NCI-H2107 (cell line): ENCODE measurements at regions not wholly inside any gene's neighbourhood (a gene's known extent, or its start where the extent isn't known, plus 50 kb on each side); places are given as distances from the start of the nearest gene placed in this dataset.
"Not testable (repeated sequence)": the region's sequence is repeated elsewhere in the genome, so short reads cannot be mapped to it uniquely, and the experiment has no call there.

ENCODE experiments used
- DNase-seq: peaks from one replicate; lab custom pipeline; 2025; lab: John Stamatoyannopoulos, UW

DNA sequence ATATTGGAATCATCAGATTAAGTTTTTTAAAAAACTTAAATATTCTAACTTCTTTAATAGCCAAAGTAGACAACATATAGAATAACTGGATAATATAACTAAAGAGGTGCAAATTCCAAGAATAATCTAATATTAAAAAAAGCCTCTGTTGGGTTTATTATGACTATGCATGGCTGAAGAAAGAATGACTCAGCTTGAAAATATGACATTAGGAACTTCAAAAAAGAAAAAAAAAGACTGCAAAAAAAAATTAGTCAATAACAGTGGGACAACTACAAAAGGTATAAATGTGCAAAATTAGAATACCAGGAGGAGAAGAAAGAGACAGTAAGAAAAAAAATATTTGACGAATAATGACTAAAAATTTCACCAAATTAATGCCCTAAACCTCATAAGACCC is 1178.0 kb downstream of the JRKL start:
- no peak for DNase-seq

DNA sequence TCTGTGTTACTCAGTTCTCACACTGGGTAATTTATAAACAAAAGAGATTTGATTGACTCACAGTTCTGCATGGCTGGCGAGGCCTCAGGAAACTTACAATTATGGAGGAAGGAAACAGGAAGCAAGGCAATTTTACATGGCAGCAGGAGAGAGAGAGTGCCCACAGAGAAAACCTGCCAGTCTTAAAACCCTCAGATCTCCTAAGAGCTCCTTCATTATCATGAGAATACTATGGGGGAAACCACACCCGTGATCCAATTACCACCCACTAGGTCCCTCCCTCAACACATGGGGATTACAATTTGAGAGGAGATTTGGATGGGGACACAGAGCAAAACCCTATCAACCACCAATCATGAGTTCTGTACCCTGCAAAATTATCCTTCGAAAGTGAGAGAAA is 1180.8 kb downstream of the JRKL start:
- no peak for DNase-seq

DNA sequence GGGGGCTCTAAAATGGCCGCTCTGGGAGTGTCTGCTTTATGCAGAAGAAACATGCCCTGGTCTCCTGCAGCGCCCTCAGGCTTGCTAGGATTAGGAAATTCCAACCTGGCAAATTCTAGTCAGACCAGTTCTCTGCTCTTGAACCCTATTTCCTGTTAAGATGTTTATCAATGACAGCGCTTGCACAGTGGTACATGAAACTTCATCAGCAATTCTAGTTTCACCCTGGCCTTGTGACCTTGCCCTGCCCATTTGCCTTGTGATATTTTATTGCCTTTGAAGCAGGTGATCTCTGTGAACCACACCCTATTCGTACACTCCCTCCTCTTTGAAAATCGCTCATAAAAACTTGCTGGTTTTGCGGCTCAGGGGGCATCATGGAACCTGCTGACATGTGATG is 1184.0 kb downstream of the JRKL start:
- not testable (repeated sequence) for DNase-seq

DNA sequence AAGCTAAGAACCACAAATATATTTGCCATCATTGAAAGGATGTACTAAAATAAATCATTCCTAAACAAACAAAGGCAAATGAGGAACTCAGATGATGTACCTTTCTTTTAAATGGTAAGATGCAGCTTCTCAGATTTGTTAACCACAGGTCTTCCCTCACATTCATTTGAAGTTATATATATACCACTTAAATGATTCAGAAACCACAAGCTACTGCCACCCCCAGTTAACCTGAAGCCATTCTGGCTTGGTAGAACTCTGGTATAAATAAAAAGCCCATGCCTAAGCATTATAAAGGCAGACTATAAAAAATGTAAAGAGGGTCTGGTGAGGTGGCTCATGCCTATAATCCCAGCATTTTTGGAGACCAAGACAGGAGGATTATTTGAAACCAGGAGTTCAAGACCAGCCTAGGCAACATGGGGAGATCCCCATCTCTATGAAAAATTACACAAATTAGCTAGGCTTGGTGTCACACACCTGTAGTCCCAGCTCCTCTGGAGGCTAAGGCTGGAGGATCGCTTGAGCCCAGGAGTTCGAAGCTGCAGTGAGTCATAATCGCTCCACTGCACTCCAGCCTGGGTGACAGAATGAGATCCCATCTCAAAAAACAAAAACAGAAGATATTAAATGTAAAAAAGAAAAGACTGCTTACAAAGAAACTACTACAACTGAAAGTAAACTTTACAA is 1185.3 kb downstream of the JRKL start:
- DNase-seq: no peak

DNA sequence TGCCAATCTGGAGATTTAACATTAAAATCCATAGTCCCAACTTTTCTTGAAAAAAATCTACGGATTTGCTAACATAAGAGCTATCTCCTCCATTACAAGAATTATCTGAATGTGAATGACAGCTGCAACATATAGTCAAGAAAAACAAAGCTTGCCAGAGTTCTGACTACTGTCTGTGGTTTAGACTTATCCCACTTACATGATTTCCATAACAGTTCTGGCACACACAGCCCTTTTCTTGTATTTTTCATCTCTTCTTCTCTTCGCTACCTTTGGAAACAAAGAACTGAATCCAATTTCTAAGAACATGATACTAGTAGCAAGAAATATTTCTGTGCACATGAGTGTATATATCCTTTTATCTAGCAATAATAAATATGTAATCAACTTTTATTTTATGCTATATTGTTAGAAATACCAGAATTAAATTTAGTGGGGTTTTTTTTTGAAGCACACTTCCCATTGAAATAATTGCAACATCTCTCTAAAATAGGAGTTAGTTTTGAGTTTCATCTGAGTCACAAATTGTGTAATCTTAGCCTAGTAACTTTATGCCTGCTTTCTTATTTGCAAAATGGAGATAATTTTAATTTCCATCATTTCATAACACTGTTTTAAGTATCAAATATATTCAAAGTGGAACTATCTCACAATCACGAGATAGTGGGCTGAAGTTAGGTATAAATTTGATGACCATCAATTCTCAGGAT is 1217.6 kb downstream of the JRKL start:
- no peak for DNase-seq

DNA sequence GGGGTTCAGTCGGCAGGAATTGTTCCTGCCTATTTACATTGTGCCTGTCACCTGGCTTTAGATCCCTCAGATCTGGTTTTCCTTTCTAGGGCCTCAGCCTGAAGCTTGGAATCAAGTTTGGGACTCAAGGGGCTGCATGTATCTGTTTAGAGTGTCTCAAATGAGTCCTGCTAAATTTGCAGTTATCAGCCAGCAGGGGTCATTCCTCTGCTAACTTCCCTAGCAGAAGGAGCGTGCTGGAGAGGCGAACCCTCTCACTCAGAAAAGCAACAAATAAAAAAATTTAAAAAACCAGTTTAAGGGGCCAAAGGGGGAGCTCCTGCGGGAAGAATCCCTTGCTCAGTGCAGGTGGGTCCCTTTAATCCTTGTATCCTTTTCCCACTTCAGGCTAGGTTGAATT is 1220.2 kb downstream of the JRKL start:
- DNase-seq: no peak

DNA sequence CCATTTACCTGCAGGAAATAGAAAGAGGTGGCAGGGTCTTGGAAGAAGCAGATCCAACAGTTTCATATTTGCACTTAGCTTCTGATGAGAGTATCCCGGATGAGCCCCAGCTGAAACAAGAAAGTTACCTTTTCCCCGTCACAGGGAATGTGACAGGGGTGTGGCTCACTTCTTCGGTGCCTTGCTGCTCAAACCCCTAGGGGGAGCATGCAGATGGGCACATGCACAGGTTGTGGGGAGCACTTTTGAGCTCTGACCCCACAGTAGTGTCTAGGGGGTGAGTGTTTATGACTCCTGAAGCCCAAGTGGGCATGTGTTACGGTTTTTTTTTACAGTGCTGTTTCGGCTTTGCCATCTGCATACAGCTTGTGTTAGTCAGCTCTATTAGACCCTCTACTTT is 1221.0 kb downstream of the JRKL start:
- DNase-seq: no peak

DNA sequence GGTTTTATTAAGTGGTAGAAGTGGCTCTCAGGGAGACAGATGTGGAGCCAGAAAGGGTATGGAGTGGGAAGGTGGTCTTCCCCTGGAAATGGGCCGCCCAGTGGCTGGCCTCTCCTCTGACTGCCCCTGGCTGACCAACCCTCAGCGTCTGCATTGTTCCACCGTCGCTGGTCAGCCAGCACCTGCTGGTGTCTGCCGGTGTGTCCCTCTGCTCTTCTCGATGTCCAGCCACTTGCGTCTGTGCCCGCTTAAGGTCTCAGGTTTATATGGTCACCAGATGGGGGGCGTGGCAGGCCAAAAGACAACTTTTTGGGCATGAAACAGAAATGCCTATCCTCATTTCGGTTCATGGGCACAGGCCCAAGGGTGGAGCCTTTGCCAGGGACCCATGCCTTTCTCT is 1221.5 kb downstream of the JRKL start:
- no peak for DNase-seq

DNA sequence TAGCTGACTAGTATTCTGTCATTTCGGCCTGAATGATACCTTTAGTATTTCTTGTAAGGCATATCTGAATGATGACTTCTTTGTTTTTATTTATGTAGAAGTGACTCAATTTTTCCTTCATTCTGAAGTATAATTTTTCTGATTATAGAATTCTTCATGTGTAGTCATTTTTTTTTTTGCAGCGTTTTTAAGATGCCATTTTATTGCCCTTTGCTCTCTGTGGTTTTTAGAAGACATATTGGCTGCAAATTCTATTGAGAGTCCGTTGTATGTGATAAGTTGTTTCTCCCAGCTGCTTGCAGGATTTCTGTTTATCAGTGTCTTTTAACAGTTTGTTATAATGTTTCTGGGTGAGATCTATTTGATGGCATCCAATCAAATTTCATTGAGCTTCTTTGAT is 1224.8 kb downstream of the JRKL start:
- no peak for DNase-seq

DNA sequence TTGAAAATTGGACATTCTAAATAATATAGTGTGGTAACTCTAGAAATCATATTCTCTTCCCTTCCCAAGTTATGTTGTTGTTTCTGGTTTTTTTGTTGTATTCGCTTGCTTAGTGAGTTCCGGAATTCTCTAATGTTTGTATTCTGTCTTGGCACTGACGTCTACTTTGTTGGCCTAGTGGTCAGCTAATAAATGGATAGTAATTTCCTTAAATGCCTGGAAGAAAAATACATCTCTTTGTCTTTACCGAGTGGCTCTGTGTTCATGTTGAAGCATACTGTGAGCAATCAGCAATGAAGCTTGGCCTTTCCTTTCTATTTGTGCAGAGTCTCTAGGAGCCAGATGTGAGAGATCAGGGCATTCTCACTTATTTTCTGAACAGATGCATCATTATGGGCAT is 1225.7 kb downstream of the JRKL start:
- DNase-seq: no peak

DNA sequence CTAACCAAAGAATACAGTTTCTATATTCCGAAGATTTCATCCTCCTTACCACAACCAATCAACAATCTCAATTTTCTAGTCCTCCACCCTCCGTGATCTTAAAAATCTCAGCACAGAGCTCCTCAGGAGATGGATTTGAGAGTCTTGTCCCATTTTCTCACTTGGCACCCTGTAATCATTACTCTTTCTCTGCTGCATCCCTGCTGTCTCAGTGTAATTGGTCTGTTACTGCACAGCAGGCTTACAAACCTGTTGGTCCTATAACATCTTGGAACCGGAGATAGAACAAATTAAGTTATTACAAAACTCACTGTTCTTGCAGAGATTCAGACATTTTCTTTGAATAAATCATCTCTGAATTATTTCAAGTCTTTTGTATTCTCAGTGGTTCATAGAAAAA is 1227.2 kb downstream of the JRKL start:
- DNase-seq: no peak

DNA sequence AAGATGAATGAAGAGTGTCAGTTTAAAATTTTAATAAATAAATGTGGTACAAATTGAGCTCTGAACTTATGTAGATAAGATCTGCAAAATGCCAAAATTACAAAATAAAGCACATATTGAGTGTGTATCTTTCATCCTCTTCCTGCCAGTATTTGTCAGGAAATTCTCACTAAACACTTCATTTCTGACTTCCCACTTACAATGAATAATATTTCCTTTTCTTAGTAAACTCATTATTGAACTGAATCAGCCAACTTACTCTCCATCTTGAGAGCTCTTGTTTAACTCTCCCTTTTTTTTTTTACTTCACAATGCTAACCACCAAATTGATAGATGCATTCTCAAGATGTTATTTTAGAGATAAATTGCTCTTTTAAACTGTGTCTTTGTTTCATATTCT is 1230.2 kb downstream of the JRKL start:
- DNase-seq: no peak

DNA sequence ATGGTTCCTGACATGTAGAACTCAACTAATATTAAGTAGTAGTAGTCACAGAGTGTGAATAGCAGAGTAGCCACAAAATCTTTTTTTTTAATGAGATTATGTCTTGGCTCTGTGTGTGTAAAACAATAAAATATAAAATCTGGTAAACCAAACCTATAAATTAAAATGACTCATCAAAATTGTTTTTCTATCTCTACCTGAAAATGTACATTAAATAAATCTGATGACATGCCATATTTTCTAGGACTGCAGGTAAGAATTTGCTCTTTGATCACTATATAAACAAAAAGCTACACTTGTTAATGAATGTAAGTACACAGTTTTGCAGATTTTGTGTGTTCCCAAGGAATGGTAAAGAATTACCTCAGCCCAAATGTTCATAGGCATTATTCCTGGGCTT is 1231.5 kb downstream of the JRKL start:
- no peak for DNase-seq

DNA sequence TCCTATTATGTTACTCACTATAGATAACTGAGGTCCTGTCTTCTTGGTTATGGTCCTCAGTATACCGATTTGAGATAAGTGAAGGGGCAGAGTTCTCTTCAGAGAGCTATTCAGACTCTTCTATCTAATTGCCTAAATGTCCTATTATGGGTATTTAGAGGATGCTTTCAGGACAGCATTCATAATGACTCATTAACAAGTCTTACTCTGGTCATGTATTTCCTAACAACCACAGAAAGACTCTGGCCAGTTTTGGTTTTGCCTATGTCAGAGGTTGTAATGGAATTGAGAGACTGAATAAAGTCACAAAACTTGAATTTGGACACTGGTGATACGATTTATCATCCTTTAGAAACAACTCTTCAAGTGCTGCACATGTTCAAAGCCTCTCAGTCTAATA is 1233.0 kb downstream of the JRKL start:
- no peak for DNase-seq

DNA sequence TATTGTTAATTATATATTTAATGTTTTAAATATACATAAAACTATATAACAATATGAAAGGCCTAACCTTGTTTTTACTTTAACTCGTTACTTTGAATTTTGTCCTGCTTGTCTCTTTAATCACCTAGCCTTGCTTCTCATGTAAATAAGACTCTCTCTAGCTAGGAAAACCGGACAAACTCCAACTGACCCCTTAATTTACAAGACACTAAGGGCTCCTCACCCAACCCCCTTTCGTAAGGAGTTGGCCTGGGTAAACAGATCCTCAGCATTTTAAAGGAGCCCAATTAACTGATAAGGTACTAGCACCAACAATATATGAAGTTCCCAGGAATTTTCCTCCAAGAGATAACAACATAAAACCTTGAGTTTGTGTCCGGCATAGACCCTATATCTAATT is 1246.9 kb downstream of the JRKL start:
- DNase-seq: not testable (repeated sequence)

DNA sequence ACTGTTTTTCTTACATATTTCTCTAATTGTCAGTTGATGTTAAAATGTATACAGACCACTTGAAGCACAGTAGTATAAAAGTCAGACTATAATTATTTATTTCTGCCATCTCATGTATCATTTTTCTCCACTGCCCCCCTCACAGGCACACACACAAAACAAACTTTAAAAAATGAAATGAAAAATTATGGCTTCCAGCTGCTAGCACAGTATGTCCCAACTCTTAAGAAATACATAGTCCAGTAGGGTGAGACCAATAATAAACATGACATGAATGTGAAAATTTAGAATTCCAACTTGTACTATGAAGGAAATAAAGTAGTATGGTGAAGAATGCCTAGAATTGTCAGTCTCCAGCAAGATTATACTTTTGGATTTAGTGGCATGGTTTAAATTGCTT is 1247.9 kb downstream of the JRKL start:
- DNase-seq: no peak

DNA sequence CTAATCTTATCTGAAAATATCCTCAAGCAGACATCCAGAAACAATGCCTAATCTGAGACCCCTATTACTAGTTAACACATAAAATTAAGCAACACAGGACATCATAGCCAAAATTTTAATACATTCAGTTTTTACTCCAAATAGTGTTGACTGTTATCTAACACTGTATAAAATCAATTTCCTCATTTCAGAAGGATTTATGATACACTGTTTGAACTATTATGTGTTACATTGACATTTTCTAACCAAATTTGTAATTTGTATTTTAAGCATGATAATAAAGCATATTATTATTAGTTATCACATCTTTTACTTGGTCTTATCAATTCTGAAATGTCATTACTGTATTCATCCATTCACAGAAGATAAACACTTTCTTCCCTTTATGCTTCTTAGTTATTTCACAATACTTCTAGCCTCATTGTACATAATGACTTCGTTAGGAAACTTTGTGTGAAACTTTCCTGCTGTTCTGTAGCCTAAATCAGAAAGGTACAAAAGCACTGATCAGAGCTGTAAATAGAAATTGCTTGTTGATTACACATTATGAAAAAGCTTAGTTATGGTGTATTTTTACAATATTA is 1248.9 kb downstream of the JRKL start:
- no peak for DNase-seq

DNA sequence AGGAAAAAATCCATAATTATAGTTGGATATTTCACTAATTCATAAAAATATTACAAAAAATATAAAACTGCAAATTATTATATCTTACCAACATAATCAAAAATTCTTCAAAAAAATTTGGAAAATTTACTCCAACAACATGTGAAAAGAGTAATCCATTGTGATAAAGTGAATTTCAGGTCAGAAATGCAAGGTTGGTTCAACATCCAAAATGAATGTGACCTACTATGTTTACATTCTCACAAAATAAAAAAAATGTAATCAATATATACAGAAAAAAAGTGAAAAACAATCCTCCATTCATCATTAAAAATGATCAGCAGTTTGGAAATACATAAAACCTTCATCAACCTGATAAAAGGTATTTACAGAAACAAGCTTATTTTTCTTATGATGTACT is 1252.2 kb downstream of the JRKL start:
- no peak for DNase-seq

DNA sequence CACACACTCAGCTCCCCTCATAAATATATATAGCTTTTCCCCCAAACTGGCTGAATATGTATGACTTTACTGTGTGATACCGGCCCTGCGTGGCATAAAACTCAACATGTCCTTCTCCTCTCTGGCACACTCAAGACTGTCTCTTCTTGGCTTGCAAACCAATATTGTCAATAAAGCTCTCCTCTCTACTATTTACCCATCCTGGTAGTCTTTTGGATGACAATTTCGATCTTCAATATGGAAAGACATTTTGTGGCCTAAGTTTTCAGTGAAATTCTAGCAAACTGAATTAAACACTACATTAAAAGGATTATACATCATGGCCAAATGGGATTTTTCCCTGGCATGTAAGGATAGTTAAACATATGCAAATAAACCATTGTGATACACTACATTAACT is 1255.9 kb downstream of the JRKL start:
- no peak for DNase-seq

DNA sequence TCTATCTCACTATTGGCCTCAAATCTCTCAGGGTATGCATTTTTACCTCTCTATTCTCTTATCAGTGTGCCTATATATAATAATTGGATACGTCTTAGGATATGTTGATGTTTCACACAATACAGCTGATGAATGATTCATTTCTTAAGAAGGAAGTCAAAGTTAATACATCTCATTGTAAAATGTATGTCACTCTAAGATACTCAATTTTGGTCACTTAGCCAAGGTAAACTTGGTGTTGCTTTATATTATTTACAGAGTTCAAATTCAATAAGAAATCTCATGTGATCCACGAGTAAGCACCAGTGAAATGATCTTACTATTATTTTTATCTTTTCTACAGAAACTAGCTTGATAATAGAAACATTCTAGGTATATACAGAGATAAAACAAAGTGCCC is 1266.5 kb downstream of the JRKL start:
- DNase-seq: no peak

DNA sequence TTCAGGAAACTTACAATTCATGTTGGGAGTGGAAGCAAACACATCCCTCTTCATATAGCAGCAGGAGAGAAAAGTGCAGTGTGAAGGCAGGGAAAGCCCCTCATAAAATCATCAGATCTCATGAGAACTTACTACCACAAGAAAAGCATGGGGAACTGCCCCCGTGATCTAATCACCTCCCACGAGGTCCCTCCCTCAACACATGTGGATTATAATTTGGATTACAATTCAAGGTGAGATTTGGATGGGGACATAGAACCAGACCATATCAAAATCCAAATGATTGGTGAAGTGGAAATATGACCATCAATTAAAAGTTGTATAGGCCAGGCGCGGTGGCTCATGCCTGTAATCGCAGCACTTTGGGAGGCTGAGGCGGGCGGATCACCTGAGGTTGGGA is 1268.0 kb downstream of the JRKL start:
- no peak for DNase-seq

DNA sequence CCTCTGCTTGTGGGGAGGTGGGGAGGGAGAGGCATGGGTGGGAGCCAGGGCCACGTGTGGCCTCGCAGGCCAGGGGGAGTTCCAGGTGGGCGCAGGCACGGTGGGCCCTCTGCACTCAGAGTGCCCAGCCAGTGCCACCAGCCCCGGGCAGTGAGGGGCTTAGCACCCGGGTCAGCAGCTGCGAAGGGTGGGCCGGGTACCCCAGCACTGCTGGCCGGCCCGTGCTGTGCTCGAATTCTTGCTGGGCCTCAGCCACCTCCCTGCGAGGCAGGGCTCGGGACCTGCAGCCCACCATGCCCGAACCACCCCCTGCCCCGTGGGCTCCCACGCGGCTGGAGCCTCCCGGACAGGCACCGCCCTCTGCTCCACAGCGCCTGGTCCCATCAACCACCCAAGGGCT is 1277.2 kb downstream of the JRKL start:
- DNase-seq: no peak

DNA sequence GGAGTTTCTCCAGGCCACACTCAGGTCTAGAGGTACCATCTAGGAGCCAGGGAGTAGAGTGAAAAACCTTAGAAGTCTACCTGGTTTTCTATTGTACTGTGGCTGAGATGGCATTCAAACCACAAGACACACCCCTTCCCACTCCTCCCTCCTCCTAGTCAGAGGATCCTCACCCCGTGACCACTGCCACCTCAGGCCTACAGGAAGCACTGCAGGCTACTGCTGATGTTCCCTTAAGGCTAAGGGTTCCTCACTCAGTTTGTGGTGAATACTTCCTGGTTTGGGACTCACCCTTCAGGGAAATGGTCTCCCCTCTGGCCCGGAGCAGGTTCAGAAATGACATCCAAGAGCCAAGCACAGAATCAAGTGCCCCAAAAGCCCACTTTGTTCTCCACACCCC is 1293.9 kb downstream of the JRKL start:
- no peak for DNase-seq
